Breast epithelium (tissue), 4 donors: ENCODE measurements at regions not wholly inside any gene's neighbourhood (a gene's known extent, or its start where the extent isn't known, plus 50 kb on each side); places are given as distances from the start of the nearest gene placed in this dataset.

Experiments
- DNase-seq, 2 donors: peaks; one replicate each; pipeline ENCODE4 v3.0.0-alpha.2; 2019; ENCODE audit warnings: low spot score in 2 of 2
- H3K27ac ChIP-seq, 2 donors: fragments of 200-600 bp; sonication (generic) in 1 of 2; one replicate each; pipeline ENCODE4 v1.5.1; 2016 to 2019; ENCODE audit warnings: mild to moderate bottlenecking in 1 of 2
- H3K27me3 ChIP-seq, 2 donors: fragments of 200-600 bp; sonication (generic) in 1 of 2; one replicate each; pipeline versions ENCODE4 v1.5.1 to v1.6.0; 2017 to 2019; ENCODE audit warnings: control low read depth in 1 of 2, mild to moderate bottlenecking in 1 of 2
- H3K36me3 ChIP-seq: fragments of 200-600 bp; one replicate; pipeline ENCODE4 v1.5.1; 2019
- H3K4me1 ChIP-seq, 2 donors: fragments of 200-600 bp; sonication (generic); one replicate each; pipeline ENCODE4 v1.5.1; 2016 to 2019; ENCODE audit warnings: control low read depth in 1 of 2
- H3K4me3 ChIP-seq, 3 donors: fragments of 200-600 bp; sonication (generic); 1 replicate in 2 of 3; 2 replicates in 1 of 3; pipeline ENCODE4 v1.5.1; 2016 to 2019; ENCODE audit warnings: mild to moderate bottlenecking in 3 of 3, moderate library complexity in 2 of 3
- H3K9me3 ChIP-seq, 2 donors: fragments of 200-600 bp; sonication (generic) in 1 of 2; one replicate each; pipeline ENCODE4 v1.5.1; 2016 to 2019; ENCODE audit warnings: control low read depth in 1 of 2
- CTCF ChIP-seq, 3 donors: fragments of 450-650 bp; IDR thresholded peaks; one replicate each; pipeline ENCODE4 v1.5.1; 2016 to 2017; ENCODE audit warnings: antibody characterized with exemption in 3 of 3, mild to moderate bottlenecking in 3 of 3, moderate library complexity in 3 of 3
- POLR2A ChIP-seq: fragments of 450-650 bp; IDR thresholded peaks from one replicate; pipeline ENCODE4 v1.6.1; 2016; ENCODE audit warnings: antibody characterized with exemption, mild to moderate bottlenecking, moderate library complexity
- POLR2AphosphoS5 ChIP-seq, 3 donors: sonication (generic); formaldehyde crosslinking; IDR thresholded peaks; one replicate each; pipeline ENCODE4 v1.6.1; 2017; ENCODE audit warnings: antibody characterized with exemption in 3 of 3
- intact Hi-C: fragments of 100-400 bp; cut with DNase I; formaldehyde crosslinking; loops from one replicate; pipeline ENCODE4 v1.15.1; 2023; ENCODE audit warnings: low total_unique reads

- TF ChIP-seq POLR2AphosphoS5 (IDR thresholded peaks at IDR 0.05), result no peak
- TF ChIP-seq CTCF (IDR thresholded peaks at IDR 0.05), result no peak
- no peak for TF ChIP-seq POLR2A
- no peaks in the 10 kb centered on the region for H3K36me3 ChIP-seq
- H3K9me3 ChIP-seq, result no peaks in the 10 kb centered on the region
- no peak for DNase-seq
- no peak overlapping the region for H3K27ac ChIP-seq
- no peak overlapping the region for H3K4me3 ChIP-seq
- intact Hi-C loops, result no loop called here
- no peaks in the 10 kb centered on the region for H3K4me1 ChIP-seq
- no peaks in the 10 kb centered on the region for H3K27me3 ChIP-seq
These were observed 76.9 kb upstream of the SPATA31D4 start for GRCh38 chr9:81851340-81851739.

GRCh38 chr9:81852820-81853219 lies 75.4 kb upstream of the SPATA31D4 start:
- H3K27ac ChIP-seq, result no peak overlapping the region
- no peaks in the 10 kb centered on the region for H3K27me3 ChIP-seq
- intact Hi-C loops, result no loop called here
- H3K36me3 ChIP-seq, result no peaks in the 10 kb centered on the region
- H3K9me3 ChIP-seq, result no peaks in the 10 kb centered on the region
- TF ChIP-seq POLR2A (no peak), CTCF (IDR thresholded peaks at IDR 0.05) (no peak), POLR2AphosphoS5 (IDR thresholded peaks at IDR 0.05) (no peak)
- no peak for DNase-seq
- no peak overlapping the region for H3K4me3 ChIP-seq
- H3K4me1 ChIP-seq, result no peaks in the 10 kb centered on the region

- H3K27me3 ChIP-seq, result no peaks in the 10 kb centered on the region
- H3K27ac ChIP-seq, result no peak overlapping the region
- no peak overlapping the region for H3K4me3 ChIP-seq
- intact Hi-C loops, result no loop called here
- H3K9me3 ChIP-seq, result no peaks in the 10 kb centered on the region
- no peaks in the 10 kb centered on the region for H3K36me3 ChIP-seq
- no peak for TF ChIP-seq POLR2AphosphoS5 (IDR thresholded peaks at IDR 0.05)
- TF ChIP-seq CTCF (IDR thresholded peaks at IDR 0.05), result no peak
- TF ChIP-seq POLR2A, result no peak
- H3K4me1 ChIP-seq, result no peaks in the 10 kb centered on the region
- DNase-seq, result no peak
These were observed 72.7 kb upstream of the SPATA31D4 start for GRCh38 chr9:81855538-81855937.

GRCh38 chr9:81858657-81859430 lies 69.4 kb upstream of the SPATA31D4 start:
- Histone ChIP-seq H3K27me3 (no peaks in the 10 kb centered on the region), H3K4me3 (no peak overlapping the region), H3K4me1 (no peaks in the 10 kb centered on the region), H3K36me3 (no peaks in the 10 kb centered on the region), H3K9me3 (no peaks in the 10 kb centered on the region), H3K27ac (no peak overlapping the region)
- no peak for DNase-seq
- intact Hi-C loops, result no loop called here
- TF ChIP-seq CTCF (IDR thresholded peaks at IDR 0.05) (no peak), POLR2A (no peak), POLR2AphosphoS5 (IDR thresholded peaks at IDR 0.05) (no peak)

- H3K36me3 ChIP-seq, result no peaks in the 10 kb centered on the region
- intact Hi-C loops, result no loop called here
- H3K27ac ChIP-seq, result no peak overlapping the region
- DNase-seq, result no peak
- H3K4me1 ChIP-seq, result no peaks in the 10 kb centered on the region
- no peak overlapping the region for H3K4me3 ChIP-seq
- TF ChIP-seq POLR2A, result no peak
- TF ChIP-seq POLR2AphosphoS5 (IDR thresholded peaks at IDR 0.05), result no peak
- TF ChIP-seq CTCF (IDR thresholded peaks at IDR 0.05), result no peak
- H3K27me3 ChIP-seq, result no peaks in the 10 kb centered on the region
- H3K9me3 ChIP-seq, result no peaks in the 10 kb centered on the region
These were observed 67.6 kb upstream of the SPATA31D4 start for GRCh38 chr9:81860581-81860980.
